ENCODE measurements at regions not wholly inside any gene's neighbourhood (a gene's known extent, or its start where the extent isn't known, plus 50 kb on each side); places are given as distances from the start of the nearest gene placed in this dataset.

DNA sequence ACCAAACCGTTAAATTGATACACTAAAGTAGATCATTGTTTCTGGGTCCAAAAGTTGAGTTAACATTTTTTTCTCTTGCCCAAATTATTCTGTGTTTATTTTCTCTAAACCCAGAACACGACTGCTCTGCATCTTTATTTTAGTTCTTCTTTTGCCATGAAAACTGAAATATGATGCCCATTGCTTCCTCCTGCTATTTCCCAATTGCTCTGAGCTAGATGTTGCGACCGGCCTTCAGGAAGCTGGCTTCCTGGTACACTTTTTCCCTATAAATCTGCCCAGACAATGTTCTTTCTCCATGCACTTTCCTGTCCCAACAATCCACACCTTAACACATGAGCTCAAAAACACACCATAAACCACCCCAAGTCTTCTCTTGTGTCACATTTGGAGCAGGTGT is 501.4 kb downstream of the FBXO15 start:
- no peak for DNase-seq (ENCODE audit: low read depth)

DNA sequence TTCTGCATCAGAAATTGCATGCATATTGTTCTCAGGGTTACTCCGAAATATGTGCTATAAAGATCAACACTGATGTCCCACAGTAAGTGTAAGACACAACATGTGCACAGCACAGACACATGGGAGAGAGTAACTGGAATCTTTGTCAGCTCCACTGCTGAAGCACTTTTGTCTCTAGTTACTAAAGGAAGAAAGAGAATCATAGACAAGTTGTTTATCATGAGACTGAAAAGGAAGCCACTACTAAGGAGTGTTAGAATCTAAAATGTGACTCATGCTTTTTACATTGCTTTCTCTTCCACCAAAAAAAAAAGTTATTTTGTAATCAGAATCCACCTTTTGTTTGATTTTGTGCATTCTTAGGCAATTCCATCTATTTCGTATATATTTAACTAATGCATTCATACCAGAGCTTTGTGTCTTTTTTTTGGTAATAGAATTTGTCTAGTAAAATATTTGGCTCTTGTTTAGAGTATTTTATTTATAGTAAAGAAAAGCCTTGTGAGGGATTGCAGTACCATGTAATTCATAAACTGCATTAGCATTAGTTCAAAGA is 502.4 kb downstream of the FBXO15 start:
- peak; percentile 48 for DNase-seq (ENCODE audit: low read depth)

DNA sequence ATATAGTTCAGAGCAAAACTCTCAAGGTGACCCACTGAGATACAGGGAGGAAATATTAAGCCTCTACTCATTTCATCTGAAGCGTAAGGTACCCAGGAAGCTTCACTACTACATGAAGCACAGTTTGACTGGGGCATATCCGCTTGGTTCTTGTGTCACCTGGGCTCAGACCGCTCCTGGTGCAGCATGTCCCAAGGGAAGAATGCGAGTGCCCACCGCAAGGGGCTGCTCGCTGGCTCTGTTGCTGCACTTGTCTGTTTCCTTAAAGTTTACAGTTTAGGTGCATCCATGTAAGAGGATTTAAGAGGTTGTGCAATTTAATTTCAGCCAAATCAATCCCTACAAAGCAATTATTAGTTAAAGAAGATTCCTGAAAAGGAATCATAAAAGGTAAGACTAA is 507.8 kb downstream of the FBXO15 start:
- no peak for DNase-seq (ENCODE audit: low read depth)

DNA sequence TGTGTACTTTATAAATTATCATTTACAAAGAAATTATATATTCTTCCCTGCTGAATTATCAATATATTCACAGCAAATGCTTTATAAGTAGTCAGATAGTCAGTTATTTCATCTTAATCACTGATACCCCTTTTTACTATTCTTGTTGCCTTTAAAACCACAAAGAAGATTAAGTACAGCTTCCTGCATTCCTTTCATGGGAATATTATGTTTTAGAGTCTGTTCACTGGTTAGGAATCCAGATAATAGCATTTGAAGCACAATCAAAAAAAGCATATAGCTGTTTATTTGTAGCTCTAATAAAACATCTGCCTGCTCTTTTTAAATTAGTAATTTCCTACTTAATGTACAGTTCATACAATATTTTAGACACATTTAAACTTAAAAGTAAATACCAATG is 508.9 kb downstream of the FBXO15 start:
- DNase-seq (ENCODE audit: low read depth): peak; percentile 51

DNA sequence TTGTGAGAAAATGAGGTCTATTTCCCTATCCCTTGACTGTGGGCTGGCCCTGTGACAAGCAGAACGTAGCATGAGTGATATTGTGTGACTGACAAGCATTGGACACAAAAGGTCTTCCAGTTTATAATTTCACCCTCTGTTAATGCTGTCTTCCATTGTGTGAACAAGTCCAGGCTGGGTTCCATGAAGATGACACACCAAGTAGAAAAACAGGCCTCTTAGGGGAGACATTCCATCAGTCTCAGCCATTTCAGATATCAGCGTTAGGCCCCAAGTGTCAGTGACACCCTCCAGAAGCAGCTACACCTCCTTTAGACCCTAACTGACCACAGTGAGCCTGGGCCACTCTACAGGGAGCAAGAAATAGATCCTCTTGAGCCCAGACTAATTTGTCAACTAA is 511.3 kb downstream of the FBXO15 start:
- no peak for DNase-seq (ENCODE audit: low read depth)

DNA sequence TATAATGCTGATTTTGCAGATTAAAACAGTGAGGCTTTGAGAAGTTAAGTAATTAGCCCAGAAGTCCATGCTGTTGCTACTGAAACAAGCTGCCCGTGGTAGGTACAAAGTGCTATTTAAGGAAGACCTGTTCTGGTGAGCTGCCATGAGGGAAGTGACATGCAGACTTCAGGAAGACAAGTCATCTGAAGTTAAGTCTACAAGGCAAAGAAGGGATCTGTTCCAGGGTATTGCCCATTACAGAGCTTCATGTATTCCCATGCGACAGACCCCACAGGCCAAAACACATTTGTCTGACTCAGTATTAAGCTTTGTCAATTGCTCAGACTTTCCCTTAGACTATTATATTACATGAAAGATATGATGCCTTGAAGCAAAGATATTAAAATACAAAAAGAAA is 520.8 kb downstream of the FBXO15 start:
- DNase-seq (ENCODE audit: low read depth): no peak

DNA sequence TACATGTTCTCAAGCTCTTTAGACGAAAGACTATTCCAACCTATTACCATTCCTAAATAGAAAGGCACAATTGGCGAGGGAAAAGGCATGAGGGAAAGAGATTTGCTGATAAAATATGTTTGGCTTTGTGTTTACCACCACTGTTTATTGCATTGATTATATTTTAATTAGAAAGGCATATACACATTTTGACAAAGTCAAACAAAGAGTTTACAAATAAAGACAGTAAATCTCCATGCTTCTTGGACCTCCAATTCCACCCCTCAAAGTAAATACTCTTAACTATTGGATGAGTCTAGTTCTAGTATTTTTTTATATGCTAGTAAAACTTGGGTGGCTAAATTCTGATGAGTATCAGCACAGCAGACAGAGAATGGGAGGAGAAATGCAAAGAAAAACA is 521.4 kb downstream of the FBXO15 start:
- DNase-seq (ENCODE audit: low read depth): no peak

DNA sequence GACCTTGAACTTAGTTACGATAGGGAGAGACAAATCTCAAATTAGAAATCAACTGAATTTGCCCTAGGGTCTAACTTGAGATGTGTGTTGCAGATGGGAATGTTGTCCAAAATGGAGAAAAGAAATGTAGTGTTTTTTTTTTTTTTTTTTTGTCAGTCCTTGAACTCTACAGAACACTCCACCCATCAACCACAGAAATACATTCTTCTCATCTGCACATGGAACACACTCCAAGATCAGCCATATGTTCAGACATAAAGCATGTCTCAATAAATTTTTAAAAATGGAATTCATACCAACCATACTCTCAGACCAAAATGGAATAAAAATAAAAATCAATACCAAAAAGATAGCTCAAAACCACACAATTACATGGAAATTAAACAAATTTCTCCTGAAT is 526.5 kb downstream of the FBXO15 start:
- no peak for DNase-seq (ENCODE audit: low read depth)

DNA sequence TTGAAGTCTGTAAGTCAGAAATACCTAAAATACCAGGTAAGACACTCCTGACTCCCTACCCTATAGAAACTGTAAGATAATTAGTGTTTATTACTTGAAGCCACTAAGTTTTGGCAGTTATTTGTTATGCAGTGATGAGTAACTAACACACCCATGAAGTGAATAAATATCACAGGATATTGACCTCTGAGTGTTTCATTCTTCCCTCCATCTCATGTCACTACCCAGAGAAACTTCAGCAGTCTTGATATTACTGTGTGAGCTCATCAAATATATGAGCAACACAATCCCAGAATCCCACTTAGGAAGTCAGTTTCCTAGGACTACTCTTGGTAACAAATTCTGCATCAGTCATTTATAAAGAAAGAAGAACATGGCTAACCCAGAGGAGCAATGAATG is 529.7 kb downstream of the FBXO15 start:
- DNase-seq (ENCODE audit: low read depth): no peak

DNA sequence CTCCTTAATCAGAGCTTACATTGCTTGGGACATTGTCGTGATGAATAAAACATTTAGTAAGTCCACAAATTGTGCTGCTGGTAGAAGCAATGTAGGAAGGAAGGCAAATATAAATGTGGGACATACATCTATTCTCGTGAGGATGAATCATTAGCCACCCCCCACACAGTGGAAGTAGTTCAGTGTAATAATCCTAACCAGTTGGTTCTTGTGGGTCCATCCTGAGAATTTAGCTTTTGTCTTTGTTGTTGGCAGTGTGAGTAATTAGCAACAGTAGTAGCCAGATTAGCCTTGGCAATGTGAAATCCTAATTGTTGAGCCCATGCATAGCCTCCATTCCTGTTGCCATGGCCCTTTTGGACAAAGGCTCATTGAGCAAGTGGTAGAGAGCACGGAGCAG is 532.1 kb downstream of the FBXO15 start:
- peak; percentile 25 for DNase-seq (ENCODE audit: low read depth)

DNA sequence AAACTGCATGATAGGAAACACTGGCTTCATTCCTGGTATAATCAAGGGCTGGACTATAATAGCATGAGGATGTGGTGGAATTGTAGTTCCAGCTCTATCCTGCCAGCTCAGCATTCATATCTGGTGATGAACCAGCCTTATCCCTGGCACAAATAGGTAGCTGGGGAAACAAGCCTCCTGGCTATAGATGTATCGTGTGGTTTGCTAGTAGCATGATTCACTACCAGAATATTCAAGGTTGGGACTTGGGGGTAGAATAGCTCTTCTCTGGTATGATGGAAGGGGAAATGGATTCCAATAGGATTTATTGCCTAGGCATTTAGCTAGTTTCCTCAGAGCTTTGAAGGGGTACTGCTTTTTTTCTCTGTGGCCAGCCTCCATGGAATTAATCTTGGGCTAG is 532.8 kb downstream of the FBXO15 start:
- DNase-seq (ENCODE audit: low read depth): peak; percentile 94

DNA sequence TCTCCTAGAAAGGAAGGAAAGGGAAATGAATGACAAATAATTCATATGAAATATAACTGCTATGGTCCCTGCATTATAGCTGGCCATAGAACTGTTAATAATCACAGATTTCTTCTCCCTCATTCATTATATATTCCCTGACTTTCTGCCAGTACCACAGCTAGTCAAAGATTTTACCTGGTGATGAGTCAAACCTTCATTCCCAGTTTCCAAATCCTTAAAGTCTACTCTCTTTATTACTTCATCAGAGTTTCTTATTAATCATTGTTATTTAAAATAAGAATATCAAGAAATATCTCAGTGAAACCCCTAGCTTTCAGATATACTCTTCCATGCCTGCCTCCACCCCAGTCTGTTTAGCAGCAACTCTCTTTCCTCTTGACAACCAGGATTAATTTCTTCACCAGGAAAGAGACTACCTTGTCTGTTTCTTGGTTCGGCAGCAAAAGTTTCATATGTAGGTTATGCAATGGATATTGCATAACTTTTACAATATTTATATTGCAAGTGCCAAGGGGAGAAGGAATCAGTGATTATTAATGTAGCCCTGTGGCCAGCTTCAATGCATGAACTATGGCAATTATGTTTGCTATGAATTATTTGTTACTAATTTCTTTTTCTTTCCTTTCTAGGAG is 533.8 kb downstream of the FBXO15 start:
- no peak for DNase-seq (ENCODE audit: low read depth)

DNA sequence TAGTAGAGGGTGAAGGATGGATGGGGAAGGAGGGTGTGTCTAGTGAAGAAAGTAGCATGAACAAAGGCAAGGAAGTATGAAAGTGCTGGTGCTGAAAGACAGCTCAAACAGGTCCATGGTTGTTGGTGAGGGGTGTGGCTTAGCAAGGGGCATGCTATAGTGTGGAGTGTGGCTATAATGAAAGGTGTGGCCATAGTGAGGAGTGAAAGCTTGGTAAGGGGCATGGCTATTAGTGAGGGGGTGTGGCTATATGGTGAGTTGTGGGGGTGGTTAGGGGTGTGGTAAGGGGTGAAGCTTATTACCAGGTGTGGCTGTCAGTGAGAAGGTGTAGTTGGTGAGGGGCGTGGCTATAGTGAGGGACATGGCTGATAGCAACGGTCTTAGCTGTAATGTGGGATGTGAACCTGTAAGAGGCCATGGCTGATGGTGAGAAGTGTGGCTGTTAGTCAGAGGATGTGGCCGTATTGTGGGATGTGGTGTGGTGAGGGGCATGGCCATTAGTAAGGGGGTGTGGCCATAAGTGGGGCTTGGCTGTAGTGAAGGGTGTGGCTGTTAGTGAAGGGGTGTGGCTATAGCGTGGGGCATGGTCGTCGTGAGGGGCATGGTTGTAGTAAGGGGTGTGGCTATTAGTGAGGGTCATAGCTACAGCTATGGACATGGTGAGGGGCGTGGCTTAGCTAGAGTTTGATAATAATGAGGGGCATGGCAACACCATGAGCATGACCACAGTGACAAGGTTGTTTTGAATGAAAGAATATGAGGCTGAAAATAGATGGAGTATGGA is 549.6 kb downstream of the FBXO15 start:
- peak; percentile 13 for DNase-seq (ENCODE audit: low read depth)

DNA sequence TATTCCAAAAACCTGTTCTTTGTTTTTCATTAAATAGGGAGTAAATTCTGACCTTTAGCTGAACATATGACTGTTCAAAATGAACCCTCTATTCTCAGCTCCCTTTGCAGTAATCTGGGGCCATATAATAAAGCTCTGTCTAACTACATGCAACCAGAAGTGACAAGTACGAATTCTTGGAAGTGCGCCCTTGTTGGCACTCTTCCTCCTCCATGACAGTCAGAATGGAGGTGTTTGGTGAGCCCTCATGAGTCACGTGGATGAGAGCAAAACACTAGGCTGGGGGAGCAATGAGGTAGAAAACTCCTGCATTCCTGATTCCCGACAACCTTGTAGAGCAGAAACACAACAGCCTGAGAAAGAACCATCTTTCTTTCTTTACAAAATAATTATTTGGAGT is 552.9 kb downstream of the FBXO15 start:
- DNase-seq (ENCODE audit: low read depth): peak; percentile 56

DNA sequence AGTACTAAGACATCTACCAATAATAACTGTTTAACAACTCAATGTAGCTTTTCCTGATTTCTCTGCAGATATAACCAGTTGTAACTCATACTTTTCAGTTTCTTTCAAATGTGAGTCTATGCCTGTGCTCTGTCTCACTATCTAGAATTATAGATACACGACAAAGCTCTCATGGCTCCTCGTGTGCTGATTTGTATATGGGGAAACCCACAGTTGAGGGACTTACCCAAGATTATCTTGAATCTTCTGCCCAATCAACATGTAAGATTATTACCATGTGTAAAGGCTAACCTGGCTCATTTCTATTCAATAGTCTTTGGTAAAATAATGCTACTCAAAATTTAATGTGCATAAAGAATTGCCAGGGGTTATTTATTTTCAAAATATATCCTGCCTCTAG is 554.4 kb downstream of the FBXO15 start:
- DNase-seq (ENCODE audit: low read depth): no peak

DNA sequence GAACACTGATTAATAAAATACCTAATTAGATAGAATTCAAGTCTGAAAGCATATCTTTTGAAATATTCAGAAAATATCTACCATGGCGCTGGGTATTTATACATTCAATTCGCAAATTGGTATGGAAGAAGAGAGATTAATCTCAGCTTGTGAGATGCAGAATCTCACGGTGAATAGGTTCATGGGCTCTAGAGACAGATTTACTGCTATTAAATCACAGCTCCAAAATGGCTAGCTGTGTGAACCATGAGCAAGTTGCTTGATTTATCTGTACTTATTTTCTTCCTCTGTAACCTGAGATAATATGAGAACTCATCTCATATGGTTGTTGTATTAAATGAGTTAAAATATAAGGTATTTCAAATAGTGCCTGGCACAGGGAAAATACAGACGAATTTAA is 556.7 kb downstream of the FBXO15 start:
- DNase-seq (ENCODE audit: low read depth): no peak

DNA sequence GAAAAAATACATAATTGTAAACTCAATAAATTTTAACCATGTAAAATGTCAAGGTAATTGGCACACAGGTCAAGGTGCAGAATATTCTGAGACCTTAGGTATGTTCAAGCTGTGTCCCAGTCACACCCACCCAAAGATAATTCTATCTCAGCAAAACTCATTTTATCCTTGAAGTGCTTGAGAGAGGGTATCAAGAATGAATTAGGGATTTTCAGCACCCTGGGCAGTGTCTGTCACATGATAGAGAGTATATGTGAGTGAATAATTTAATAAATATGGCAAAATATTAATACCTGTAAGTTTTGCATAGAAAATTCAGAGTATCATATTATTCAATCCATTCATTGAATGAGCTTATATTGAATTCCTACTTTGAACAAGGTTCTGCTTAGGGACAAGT is 567.9 kb downstream of the FBXO15 start:
- DNase-seq (ENCODE audit: low read depth): no peak

DNA sequence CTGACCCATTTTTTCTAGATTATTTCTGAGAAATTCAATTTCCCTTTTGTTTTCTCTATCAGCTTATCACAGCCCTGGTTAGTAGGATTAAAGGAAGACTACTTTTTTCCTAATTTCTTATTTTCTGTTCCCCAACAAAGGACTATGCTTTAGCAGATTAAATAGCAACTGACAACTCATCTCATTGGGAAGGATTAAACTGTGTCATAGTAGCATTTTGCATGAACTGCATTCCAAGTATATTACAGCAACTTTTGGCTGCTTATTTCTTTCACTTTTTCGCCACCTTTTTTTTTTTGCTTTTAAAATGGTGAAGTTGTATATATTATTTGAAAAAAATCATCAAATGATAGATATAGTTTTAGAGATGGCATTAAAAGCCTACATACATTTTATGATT is 570.3 kb downstream of the FBXO15 start:
- peak; percentile 11 for DNase-seq (ENCODE audit: low read depth)

DNA sequence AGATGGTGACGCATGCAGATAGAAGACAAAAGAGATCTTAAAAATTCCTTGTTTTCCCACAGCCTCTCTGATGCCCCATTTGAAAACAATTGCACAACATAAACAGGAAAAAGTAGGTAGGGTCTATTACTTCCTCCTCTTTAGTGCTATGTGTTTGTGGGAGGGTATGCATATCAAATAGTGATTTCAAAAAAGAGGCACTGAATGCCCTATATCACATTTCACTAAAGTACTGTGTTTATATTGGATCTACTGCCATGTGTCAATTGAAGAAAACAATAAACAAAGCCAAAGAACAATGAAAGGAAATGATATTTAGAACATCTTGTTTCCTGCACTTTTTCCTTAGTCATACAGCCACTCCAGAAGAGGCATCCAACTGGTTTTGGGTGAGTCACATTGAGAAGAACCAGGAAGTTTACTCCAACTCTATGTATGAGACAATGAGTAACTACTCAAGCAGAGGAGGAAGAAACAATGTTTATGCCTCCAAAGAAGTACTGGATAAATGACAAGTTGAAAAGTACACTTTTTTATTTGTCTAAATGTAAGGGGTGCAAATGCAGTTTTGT is 583.6 kb downstream of the FBXO15 start:
- peak; percentile 82 for DNase-seq (ENCODE audit: low read depth)

DNA sequence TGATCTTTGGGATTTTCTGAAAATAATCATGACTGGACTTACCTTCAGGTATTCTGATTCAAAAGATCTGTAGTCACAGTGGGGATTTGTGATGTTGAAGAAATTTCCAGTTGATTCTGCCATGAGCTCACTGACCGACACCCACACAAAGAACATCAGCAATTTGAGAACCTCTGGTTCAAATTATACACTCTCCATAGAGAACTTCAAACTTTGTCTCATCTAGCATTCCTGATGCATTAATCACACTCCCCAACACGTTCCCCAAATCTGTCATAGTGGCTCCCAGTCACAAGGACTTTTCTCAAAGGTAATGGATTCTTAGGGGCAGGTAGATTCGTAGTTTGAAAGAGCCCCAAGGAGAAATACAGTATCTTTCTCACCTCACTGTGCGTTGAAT is 584.3 kb downstream of the FBXO15 start:
- DNase-seq (ENCODE audit: low read depth): peak; percentile 57

DNA sequence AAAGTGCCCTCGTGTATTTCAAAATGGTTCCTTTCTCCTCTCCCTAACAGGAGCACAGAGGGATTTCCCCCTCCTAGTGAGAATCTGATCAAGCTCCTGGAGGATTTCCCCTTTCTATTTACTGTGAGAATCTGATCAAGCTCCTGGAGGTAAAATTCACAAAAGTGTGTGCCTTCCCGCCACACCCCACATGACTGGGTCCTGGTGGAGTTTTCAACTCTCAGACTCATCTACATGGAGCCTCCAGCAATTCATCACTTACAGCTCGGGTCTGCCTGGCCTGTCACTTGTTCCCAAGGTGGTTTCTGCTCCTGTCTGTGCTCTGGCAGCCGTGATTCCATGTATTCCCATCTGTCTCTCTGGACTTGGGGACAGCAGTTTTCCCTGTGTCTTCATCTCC is 590.7 kb downstream of the FBXO15 start:
- no peak for DNase-seq (ENCODE audit: low read depth)

DNA sequence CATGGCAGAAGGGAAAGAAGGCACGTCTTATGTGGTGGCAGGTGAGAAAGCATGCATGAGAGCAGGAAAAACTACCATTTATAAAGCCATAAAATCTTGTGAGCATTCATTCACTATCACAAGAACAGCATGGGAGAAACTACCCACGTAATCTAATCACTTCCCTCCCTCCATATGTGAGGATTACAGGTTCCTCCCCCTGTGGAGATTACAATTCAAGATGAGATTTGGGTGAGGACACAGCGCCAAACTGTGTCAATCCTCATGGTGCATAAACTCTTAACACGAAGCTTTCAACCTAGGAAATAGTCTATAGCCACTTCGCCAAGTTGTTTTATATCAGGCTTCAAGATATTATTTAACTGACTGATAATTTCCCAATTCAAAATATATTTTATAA is 595.5 kb downstream of the FBXO15 start:
- DNase-seq (ENCODE audit: low read depth): no peak

DNA sequence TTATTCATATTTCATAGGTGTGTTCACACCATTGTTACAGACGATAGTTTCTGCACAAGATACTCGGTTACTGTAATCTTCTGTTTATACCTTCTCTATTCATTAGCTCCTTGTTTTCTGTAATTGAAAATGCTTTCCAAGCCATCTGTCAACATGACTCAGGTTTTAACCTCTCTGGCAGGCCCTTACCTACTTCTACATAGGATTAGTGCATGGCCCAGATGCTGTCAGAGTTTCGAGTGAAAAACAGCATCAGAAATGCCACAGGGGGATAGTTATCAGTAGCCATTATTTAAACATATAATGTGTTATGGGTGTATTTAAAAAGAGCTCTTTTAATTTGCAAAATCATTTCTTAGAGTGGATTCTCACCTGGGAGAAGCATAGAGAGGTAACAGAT is 596.4 kb downstream of the FBXO15 start:
- DNase-seq (ENCODE audit: low read depth): no peak

Data from M059J (cell line).